Esophagus muscularis mucosa (tissue), 4 donors: ENCODE measurements at regions not wholly inside any gene's neighbourhood (a gene's known extent, or its start where the extent isn't known, plus 50 kb on each side); places are given as distances from the start of the nearest gene placed in this dataset.

Experiments used
- EP300 ChIP-seq: sonication (generic); formaldehyde crosslinking; IDR thresholded peaks from one replicate; pipeline ENCODE4 v1.6.1; 2017; ENCODE audit warnings: antibody characterized with exemption
- POLR2A ChIP-seq: fragments of 450-650 bp; IDR thresholded peaks from one replicate; pipeline ENCODE4 v1.6.1; 2017; ENCODE audit warnings: antibody characterized with exemption, moderate library complexity, mild to moderate bottlenecking, low read depth
- POLR2AphosphoS5 ChIP-seq, 2 donors: sonication (generic); formaldehyde crosslinking; IDR thresholded peaks; one replicate each; pipeline ENCODE4 v1.6.1; 2017; ENCODE audit warnings: antibody characterized with exemption in 2 of 2
- TF ChIP-seq, protein P1 (sequence below), 3 experiments: fragments of 200-600 bp in 2 of 3; fragments of 450-650 bp in 1 of 3; sonication (generic) in 2 of 3; IDR thresholded peaks; one replicate each; pipeline ENCODE4 v1.5.1; 2017 to 2019; ENCODE audit warnings: antibody characterized with exemption in 3 of 3, mild to moderate bottlenecking in 2 of 3, moderate library complexity in 1 of 3

DNA sequence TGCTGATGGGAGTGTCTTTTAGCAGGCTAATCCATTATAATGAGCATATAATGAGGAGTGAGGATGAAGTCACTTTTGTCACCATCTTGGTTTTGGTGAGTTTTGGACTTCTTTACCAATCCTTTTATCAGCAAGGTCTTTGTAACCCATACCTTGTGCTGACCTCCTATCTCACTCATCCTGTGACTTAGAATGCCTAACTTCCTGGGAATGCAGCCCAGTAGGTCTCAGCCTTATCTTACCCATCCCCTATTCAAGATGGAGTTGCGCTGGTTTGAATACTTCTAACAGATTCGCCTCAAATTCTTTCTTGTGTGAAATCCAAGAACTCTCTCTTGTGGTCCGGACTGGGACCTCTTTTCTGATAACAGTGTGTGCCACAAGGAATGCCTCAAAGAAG, 253.1 kb upstream of the CACNA2D1 start:
- TF ChIP-seq POLR2AphosphoS5 (IDR thresholded peaks at IDR 0.05) (no peak), POLR2A (no peak), EP300 (no peak)
- TF ChIP-seq, protein P1, sequence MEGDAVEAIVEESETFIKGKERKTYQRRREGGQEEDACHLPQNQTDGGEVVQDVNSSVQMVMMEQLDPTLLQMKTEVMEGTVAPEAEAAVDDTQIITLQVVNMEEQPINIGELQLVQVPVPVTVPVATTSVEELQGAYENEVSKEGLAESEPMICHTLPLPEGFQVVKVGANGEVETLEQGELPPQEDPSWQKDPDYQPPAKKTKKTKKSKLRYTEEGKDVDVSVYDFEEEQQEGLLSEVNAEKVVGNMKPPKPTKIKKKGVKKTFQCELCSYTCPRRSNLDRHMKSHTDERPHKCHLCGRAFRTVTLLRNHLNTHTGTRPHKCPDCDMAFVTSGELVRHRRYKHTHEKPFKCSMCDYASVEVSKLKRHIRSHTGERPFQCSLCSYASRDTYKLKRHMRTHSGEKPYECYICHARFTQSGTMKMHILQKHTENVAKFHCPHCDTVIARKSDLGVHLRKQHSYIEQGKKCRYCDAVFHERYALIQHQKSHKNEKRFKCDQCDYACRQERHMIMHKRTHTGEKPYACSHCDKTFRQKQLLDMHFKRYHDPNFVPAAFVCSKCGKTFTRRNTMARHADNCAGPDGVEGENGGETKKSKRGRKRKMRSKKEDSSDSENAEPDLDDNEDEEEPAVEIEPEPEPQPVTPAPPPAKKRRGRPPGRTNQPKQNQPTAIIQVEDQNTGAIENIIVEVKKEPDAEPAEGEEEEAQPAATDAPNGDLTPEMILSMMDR (IDR thresholded peaks at IDR 0.05): no peak
